22Rv1 (cell line): ENCODE measurements at regions not wholly inside any gene's neighbourhood (a gene's known extent, or its start where the extent isn't known, plus 50 kb on each side); places are given as distances from the start of the nearest gene placed in this dataset.

Source experiments
- ZFX ChIP-seq: fragments of 450-650 bp; IDR thresholded peaks from 2 replicates; pipeline ENCODE4 v1.6.1; 2017; ENCODE audit warnings: antibody characterized with exemption, borderline replicate concordance
- TF ChIP-seq, protein P1 (sequence below): fragments of 450-650 bp; IDR thresholded peaks from 2 replicates; pipeline ENCODE4 v1.5.1; 2017; ENCODE audit warnings: mild to moderate bottlenecking

DNA sequence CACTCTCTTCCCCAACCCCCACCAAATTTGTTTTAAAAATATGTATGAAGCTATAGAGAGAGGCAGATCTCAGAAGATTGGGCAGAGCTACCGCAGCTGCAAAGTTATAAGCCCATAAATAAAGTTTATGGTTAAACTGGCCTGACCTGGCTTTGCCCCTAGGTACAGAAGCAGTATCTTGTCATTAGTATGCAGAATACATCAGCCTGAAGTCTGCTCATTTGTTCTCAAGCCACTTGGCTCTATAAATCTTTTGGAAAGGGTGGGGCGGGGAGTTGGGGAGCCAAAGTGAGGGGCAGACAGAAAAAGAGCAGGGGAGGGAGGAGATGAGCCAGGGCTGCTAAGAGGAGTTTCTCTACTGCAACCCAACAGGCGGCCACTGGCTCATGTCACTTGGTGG, 113.2 kb downstream of the SOX9 start:
- TF ChIP-seq, protein P1, sequence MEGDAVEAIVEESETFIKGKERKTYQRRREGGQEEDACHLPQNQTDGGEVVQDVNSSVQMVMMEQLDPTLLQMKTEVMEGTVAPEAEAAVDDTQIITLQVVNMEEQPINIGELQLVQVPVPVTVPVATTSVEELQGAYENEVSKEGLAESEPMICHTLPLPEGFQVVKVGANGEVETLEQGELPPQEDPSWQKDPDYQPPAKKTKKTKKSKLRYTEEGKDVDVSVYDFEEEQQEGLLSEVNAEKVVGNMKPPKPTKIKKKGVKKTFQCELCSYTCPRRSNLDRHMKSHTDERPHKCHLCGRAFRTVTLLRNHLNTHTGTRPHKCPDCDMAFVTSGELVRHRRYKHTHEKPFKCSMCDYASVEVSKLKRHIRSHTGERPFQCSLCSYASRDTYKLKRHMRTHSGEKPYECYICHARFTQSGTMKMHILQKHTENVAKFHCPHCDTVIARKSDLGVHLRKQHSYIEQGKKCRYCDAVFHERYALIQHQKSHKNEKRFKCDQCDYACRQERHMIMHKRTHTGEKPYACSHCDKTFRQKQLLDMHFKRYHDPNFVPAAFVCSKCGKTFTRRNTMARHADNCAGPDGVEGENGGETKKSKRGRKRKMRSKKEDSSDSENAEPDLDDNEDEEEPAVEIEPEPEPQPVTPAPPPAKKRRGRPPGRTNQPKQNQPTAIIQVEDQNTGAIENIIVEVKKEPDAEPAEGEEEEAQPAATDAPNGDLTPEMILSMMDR, result no peak
- no peak for TF ChIP-seq ZFX
